Osteocyte (in vitro differentiated cells): ENCODE measurements at regions not wholly inside any gene's neighbourhood (a gene's known extent, or its start where the extent isn't known, plus 50 kb on each side); places are given as distances from the start of the nearest gene placed in this dataset.

Source experiments
- DNase-seq: peaks from one replicate; pipeline ENCODE4 v3.0.0; 2021; ENCODE audit warnings: mixed read lengths; ENCODE audit not compliant: unreplicated experiment; ENCODE audit errors: extremely low spot score
- H3K27ac Mint-ChIP-seq: one replicate; pipeline ENCODE4 v1.8.0; 2021; ENCODE audit warnings: mild to moderate bottlenecking, mixed read lengths; ENCODE audit not compliant: unreplicated experiment
- H3K27me3 Mint-ChIP-seq: one replicate; pipeline ENCODE4 v1.8.0; 2021; ENCODE audit warnings: mixed read lengths; ENCODE audit not compliant: unreplicated experiment
- H3K36me3 Mint-ChIP-seq: one replicate; pipeline ENCODE4 v1.8.0; 2021; ENCODE audit warnings: mixed read lengths; ENCODE audit not compliant: unreplicated experiment
- H3K4me1 Mint-ChIP-seq: one replicate; pipeline ENCODE4 v1.8.0; 2021; ENCODE audit warnings: mixed read lengths; ENCODE audit not compliant: unreplicated experiment
- H3K4me3 Mint-ChIP-seq: one replicate; pipeline ENCODE4 v1.8.0; 2021; ENCODE audit warnings: mild to moderate bottlenecking, moderate library complexity, mixed read lengths; ENCODE audit not compliant: unreplicated experiment
- H3K9me3 Mint-ChIP-seq: one replicate; pipeline ENCODE4 v1.8.0; 2021; ENCODE audit warnings: mixed read lengths; ENCODE audit not compliant: unreplicated experiment
- CTCF ChIP-seq: fragments of 200-600 bp; sonication (generic); IDR thresholded peaks from 2 replicates; pipeline ENCODE4 v1.5.0; 2021; ENCODE audit warnings: antibody characterized with exemption, mild to moderate bottlenecking, moderate library complexity

GRCh38 chr19:30783936-30784335, 411.8 kb downstream of the ZNF536 start:
- no peaks in the 10 kb centered on the region for H3K4me1 Mint-ChIP-seq
- TF ChIP-seq CTCF = no peak
- H3K36me3 Mint-ChIP-seq = no peaks in the 10 kb centered on the region
- H3K4me3 Mint-ChIP-seq = no peak overlapping the region
- peak; percentile 51 for DNase-seq
- no peak overlapping the region for H3K27ac Mint-ChIP-seq
- H3K27me3 Mint-ChIP-seq = no peaks in the 10 kb centered on the region
- peaks cover 19% of the 10 kb centered on the region for H3K9me3 Mint-ChIP-seq

DNA sequence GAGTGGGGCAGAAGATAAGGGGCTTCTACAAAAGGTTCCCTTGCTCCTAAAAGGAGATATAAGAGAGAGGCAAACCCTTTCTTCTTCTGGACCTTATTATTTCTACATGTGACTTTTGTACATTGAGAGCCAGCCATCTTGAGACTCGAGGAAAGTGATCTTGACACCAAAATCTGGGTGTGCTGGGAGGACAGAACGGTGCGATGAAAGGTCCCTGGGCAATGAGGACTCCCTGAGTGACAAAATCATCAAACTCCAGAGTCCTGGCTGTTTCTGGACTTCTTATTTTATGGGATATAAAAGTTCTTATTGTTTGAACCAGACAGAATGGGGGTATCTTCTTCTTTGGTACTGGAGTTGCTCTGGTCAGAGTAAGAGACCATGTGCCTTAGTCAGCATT, 411.0 kb downstream of the ZNF536 start:
- H3K36me3 Mint-ChIP-seq = no peaks in the 10 kb centered on the region
- TF ChIP-seq CTCF = no peak
- no peaks in the 10 kb centered on the region for H3K4me1 Mint-ChIP-seq
- no peak overlapping the region for H3K4me3 Mint-ChIP-seq
- H3K27me3 Mint-ChIP-seq = no peaks in the 10 kb centered on the region
- DNase-seq = no peak
- H3K27ac Mint-ChIP-seq = no peak overlapping the region
- peaks cover 16% of the 10 kb centered on the region for H3K9me3 Mint-ChIP-seq

- DNase-seq = peak; percentile 80
- Mint-ChIP-seq H3K4me1 (no peaks in the 10 kb centered on the region), H3K9me3 (peaks cover 16% of the 10 kb centered on the region), H3K36me3 (no peaks in the 10 kb centered on the region), H3K4me3 (no peak overlapping the region), H3K27ac (no peak overlapping the region), H3K27me3 (no peaks in the 10 kb centered on the region)
- TF ChIP-seq CTCF = no peak
Observed at GRCh38 chr19:30781519-30781918, 409.3 kb downstream of the ZNF536 start.

DNA sequence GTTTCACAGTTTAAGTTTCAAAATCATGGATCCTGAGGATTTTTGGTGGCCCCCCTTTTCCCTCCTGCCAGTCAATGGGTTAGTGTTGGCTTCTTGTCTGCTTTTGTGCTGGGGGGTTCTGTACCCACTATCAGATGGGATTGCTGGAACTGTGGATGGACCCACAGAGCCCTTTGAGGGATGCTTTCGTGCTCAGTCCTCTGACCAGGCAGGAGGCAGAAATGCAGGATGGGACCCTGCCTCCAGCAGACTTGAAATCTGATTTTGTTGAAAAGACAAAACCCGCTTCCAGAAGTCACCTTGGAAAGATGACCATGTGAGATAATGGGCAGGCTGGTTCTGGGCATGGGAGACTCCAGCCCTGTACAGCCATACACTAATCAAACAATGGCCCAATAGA, 408.9 kb downstream of the ZNF536 start:
- no peak overlapping the region for H3K27ac Mint-ChIP-seq
- H3K4me1 Mint-ChIP-seq = no peaks in the 10 kb centered on the region
- H3K27me3 Mint-ChIP-seq = no peaks in the 10 kb centered on the region

GRCh38 chr19:30780456-30780855, 408.3 kb downstream of the ZNF536 start:
- H3K4me3 Mint-ChIP-seq = no peak overlapping the region
- no peak for TF ChIP-seq CTCF
- no peaks in the 10 kb centered on the region for H3K36me3 Mint-ChIP-seq
- H3K9me3 Mint-ChIP-seq = peaks cover 13% of the 10 kb centered on the region
- no peaks in the 10 kb centered on the region for H3K27me3 Mint-ChIP-seq
- DNase-seq = no peak
- H3K4me1 Mint-ChIP-seq = no peaks in the 10 kb centered on the region
- H3K27ac Mint-ChIP-seq = no peak overlapping the region

More for the DNA sequence above, 408.9 kb downstream of the ZNF536 start:
- no peak for DNase-seq
- H3K36me3 Mint-ChIP-seq = no peaks in the 10 kb centered on the region
- no peak for TF ChIP-seq CTCF
- H3K4me3 Mint-ChIP-seq = no peak overlapping the region
- H3K9me3 Mint-ChIP-seq = peaks cover 14% of the 10 kb centered on the region
